Medulla oblongata (tissue), 1 donor: ENCODE measurements at regions not wholly inside any gene's neighbourhood (a gene's known extent, or its start where the extent isn't known, plus 50 kb on each side); places are given as distances from the start of the nearest gene placed in this dataset.
A peak's percentile ranks its signal among the peaks of the same experiment; 100 is the strongest.
"Not testable (repeated sequence)": the region's sequence is repeated elsewhere in the genome, so short reads cannot be mapped to it uniquely, and the experiment has no call there.

ENCODE experiments used
- DNase-seq: peaks from one replicate; pipeline ENCODE4 v3.0.0-alpha.2; 2015; ENCODE audit errors: extremely low spot score

- no peak for DNase-seq
Observed at GRCh38 chr20:4635781-4636180, 50.5 kb upstream of the PRNP start.

- no peak for DNase-seq
Observed at GRCh38 chr20:4635342-4635741, 50.9 kb upstream of the PRNP start.

DNA sequence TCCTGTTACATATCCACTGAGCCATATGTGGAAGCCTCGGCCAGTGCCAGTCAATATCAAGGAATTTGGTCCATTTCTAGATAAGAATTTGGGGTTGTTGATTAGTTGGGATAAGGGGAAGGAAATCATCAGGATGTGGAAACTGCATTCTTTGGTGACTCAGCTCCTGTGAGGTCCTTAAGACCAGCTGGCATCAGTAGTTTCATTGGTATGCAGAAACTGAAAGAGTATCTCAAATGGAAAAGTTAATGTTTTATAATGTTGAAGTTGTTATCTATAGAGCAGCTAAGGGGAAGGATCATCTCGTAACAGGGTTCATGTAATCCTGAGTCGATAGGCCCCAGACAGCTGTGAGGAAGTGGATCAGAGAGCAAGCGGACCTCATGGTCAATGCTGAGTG is 52.5 kb upstream of the PRNP start:
- DNase-seq, result no peak

GRCh38 chr20:4633379-4633778 is 52.9 kb upstream of the PRNP start:
- DNase-seq, result no peak

- no peak for DNase-seq
Observed at GRCh38 chr20:4632876-4633275, 53.4 kb upstream of the PRNP start.

DNA sequence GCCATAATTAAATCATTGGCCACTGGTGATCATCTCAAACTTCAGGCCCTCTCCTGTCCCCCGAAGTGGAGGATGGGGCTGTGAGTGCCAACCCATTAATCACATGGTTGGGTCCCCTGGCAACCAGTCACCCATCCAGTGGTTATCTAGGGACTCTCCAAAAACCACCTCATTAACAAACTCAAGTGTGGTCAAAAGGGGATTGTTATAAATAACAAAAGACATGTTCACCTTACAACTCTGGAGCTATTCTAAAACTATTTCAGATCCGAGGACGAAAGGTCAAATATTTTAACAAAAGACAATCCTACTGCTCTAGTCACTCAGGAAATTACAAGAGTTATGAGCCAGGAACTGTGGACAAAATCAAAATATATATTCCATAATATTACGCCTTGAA is 60.0 kb upstream of the PRNP start:
- DNase-seq, result no peak

DNA sequence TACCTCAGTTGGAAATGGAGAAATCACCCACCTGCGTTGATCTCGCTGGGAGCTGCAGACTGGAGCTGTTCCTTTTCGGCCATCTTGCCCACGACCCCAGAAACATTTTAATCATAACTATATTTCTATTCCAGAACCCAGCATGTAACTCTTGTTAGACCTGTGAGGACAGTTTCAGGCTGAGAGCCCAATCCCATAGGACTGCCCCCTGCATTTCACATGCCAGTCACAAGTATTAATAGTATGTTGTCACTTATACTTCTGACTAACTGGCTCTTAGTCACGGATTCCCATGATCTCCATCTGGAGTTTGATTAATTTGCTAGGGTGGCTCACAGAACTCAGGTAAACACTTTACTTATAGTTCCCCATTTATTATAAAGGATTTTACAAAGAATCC is 60.6 kb upstream of the PRNP start:
- no peak for DNase-seq

DNA sequence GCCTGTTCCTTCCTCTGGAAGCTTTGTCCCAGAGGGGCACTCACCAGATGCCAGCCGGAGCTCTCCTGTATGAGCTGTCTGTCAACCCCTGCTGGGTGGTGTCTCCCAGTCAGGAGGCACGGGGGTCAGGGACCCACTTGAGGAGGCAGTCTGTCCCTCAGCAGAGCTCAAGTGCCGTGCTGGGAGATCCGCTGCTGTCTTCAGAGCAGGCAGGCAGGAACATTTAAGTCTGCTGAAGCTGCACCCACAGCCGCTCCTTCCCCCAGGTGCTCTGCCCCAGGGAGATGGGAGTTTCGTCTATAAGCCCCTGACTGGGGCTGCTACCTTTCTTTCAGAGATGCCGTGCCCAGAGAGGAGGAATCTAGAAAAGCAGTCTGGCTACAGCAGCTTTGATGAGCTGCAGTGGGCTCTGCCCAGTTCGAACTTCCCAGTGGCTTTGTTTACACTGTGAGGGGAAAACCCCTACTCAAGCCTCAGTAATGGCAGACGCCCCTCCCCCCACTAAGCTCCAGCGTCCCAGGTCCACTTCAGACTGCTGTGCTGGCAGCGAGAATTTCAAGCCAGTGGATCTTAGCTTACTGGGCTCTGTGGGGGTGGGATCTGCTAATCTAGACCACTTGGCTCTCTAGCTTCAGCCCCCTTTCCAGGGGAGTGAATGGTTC is 61.5 kb upstream of the PRNP start:
- not testable (repeated sequence) for DNase-seq

DNA sequence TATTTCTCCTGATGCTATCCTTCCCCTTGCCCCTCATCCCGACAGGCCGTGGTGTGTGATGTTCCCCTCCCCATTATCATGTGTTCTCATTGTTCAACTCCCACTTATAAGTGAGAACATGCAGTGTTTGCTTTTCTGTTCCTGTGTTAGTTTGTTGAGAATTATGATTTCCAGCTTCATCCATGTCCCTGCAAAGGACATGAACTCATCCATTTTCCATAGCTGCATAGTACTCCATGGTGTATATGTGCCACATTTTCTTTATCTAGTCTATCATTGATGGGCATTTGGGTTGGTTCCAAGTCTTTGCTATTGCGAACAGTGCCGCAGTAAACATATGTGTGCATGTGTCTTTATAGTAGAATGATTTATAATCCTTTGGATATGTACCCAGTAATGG is 67.1 kb upstream of the PRNP start:
- not testable (repeated sequence) for DNase-seq

- no peak for DNase-seq
Observed at GRCh38 chr20:4617484-4617883, 68.8 kb upstream of the PRNP start.

- DNase-seq, result no peak
Observed at GRCh38 chr20:4617019-4617418, 69.2 kb upstream of the PRNP start.

DNA sequence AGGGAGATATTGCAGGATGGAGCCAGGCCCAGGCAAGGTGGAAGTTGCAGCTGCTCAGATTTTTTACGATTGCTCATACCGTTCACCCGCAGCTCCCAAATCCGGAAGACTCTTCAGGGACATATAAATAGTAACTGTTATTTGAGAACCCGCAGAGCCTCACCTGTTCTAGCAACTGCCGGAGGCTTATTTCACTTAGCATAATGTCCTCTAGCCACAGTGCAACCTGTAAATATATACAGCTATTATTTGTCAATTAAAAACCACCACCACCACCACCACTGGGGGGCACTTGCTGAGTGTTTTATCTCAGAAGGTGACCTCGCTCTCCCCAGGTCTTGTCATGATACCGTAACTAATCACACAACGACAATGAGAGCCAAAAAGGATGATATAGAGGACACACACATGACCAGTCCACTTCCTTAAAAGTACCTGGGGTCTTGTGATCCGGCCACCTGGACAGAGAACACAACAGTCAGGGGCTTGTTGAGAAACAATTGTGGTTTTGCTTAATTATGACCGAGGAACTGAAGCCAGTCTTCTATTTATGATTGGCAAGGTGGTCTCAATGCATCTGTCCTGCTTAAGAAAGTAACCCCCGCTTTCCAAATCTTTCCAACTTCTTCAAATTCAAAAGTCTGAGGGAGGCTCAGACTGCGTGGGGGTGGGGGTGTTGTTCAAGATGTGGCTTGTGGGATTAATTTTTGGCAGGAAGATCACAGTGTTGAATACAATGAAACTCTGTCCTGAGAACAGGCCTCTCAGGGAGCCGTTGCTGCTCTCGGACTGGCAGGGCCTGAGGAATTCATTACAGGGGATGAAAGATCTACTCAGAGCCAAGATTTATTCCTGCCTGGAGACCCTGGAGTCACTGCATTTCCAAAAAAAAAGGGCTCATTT is 72.3 kb upstream of the PRNP start:
- peak; percentile 93 for DNase-seq

DNA sequence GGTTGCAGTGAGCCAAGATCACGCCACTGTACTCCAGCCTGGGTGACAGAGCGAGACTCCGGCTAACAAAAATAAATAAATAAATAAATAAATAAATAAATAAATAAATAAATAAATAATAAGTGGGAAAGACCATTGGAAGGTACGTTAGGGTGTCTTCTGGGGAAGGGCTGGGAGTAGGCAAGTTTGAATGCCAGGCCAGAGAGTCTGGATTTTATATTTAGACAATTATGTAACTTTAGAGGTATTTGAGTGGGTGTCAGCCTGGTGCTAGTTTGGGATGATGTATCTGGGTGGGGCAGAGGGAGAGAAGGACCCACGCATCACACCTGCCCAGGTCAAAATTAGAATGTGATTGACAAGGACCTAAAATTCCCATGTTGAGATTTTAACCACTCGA is 73.1 kb upstream of the PRNP start:
- no peak for DNase-seq

DNA sequence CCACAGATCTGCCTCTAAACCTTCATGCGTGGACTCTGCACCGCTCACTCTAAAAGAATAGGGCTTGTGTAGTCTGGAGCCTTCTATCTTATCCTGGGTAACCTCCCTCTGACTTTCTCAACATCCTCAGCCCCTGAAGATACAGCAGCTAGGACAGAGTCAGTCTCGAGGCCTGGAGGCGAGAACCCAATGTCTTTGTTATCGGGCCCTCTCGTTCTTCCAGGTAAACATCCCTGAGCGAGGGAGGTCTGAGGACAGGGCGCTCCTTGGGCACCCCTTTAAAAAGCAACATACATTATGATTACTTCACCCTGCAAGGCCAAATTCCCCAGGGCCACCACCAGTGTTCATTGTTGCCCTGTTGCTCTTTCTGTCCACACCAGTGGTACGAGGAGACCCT is 75.4 kb upstream of the PRNP start:
- DNase-seq, result no peak

DNA sequence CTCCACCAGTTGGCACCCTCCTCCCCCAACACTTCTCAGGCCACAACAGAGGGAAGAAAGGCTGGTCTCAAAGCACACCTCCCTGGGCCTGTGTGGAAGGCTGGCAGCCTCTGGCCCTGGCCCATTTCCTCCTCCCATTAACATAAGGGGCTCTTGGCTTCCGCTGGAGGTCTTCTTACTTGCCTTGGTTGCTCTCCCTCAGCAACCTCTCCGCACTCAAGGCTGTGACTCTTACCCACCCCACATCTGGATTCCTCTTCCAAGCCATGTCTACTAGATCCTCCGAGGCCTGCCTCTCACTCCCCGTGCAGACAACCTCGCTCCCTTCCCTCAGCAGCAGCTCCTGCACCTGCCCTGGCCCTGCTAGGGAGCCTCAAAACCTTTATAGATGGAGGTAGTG is 76.7 kb upstream of the PRNP start:
- no peak for DNase-seq

DNA sequence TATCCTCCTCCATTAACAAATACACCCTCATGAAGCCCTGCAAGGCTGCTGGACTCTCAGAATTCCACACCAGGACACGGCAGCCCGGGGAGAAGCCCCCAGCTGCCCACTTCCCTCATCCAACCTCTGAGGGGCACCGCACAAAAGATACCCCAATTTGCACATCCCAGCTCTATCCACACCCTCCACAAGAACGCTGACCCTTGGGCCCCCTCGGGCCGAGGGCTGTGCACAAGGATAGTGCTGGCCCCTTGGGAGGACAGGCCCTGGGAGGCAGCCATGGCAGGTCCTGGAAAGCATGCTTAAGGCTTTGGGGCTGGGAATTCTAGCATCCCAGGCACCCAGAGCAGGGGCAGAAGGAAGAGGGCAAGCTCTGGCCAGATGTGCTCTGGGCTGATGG is 77.4 kb upstream of the PRNP start:
- no peak for DNase-seq

GRCh38 chr20:4607287-4607713 is 79.0 kb upstream of the PRNP start:
- DNase-seq, result peak; percentile 84

GRCh38 chr20:4606051-4606450 is 80.2 kb upstream of the PRNP start:
- DNase-seq, result no peak

DNA sequence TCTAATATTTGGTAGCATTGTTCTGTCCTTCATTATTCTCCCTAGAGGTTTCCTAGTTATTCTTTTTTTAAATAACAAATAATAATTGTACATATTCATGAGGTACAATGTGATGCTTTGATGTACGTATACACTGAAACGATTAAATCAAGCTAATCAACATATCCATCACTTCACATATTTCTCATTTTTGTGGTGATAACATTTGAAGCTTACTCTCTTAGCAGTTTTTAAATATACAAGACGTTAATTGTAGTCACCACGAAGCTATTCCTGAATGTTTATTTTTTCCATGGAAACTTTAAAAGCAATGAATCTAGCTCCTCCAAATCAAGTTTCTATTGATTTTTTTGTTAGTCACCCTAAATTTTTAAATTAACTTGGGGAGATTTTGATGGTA is 81.1 kb upstream of the PRNP start:
- no peak for DNase-seq

GRCh38 chr20:4604580-4604979 is 81.7 kb upstream of the PRNP start:
- no peak for DNase-seq

- DNase-seq, result peak; percentile 35
Observed at GRCh38 chr20:4603724-4604123, 82.5 kb upstream of the PRNP start.

DNA sequence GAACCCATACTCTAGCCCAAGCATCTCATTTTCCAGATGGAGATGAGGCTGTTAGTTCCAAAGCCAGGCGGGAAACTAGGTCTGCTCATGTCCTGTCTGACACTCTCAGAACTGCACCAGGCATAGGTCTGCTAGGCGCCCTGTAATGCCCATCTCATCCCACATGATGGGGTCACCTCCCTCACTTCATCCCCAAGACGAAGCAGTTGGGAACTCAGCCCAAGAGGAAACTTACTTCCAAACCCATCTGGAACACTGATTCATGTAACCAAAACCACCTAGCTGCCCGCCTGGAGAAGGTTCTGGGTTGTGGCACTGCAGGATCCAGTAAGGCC is 84.0 kb upstream of the PRNP start:
- no peak for DNase-seq

DNA sequence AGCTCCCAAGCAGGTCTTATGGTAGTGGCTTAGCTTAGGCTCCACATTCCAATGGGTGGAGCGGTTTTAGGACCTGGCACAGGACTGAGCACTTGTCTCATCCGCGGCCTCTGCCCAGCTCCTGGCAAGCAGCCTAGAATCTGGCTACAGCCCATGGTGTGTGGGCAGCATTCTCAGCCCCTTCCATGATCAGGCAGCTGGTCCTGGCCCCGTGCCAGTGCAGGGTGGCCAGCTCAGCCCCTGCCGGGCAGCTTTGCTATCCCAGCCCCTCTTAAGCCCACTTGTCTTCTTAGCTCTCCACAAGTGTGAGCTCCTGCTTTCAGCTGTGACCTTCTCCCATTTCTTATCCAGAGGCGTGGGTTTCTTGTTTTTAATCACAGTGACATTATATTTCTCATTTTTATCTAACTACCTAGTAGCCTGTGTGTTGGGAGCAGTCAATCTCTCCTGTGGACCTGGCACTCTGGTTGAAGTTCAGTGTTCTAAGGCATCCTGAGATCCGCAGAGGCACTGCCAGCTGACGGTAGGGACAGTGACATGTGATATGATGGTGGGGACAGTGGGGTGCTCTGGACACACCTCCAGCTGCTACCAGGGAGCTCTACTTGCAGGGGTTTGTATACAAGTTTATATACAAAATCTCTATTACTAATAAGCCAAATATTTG is 84.5 kb upstream of the PRNP start:
- peak; percentile 81 for DNase-seq
